ENCODE measurements at regions not wholly inside any gene's neighbourhood (a gene's known extent, or its start where the extent isn't known, plus 50 kb on each side); places are given as distances from the start of the nearest gene placed in this dataset.

DNA sequence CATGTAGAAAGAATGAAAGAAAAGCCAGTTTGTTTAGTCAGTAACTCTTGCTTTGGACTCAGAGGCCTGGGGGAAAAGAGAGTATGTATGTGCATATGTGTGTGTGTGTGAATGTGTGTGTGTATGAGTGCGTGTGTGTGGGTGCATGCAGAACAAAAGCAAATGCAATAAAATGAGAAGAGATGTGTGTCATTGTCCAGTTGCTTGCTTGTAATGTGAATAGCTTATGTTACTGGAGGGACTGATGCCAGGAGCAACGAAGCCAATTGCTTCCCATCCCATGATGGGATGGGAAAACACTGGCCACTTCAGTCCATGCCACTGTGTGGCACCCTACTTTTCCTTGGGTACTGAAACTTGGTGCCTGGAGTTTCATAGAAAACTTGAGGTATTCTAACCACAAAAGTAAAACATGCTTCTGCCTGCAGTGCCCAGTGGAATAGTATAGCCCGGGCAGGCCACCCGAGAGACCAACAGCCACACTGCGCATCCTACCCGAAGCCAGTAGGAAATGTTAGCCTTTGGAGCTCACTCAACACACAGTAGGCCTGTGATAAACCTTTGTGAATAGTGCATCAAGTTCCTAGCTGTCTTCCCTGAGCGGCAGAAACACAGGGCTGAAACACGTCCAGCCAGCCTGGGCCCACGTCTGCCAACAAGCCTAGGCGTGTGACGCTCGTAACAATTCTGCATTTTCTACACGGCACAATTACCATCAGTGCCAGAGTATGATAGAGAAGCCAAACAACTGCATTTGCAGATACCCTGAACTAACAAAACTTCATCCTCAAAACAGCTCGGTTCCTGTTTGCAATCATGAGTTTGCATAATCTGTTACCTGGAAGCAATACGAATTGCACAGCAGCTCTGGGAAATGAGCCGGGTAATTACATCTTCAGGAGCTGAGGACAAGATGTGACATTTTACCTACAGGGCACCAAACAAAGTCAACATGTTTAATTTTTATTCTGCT, 198.1 kb downstream of the SYK start:
- Histone ChIP-seq H3K36me3 (ENCODE audit: insufficient read depth, low read length) (no peaks in the 10 kb centered on the region), H3K27ac (no peak overlapping the region), H3K9ac (ENCODE audit: insufficient read length) (no peak overlapping the region), H3K4me3 (no peak overlapping the region), H3K9me3 (ENCODE audit: low read depth, low read length) (no peaks in the 10 kb centered on the region)
- TF ChIP-seq POLR2AphosphoS5 (IDR thresholded peaks at IDR 0.05; ENCODE audit: borderline replicate concordance, low read depth, low read length): no peak
- no peak for TF ChIP-seq EZH2 (IDR thresholded peaks at IDR 0.05)
- no peak for TF ChIP-seq FOXP2 (optimal IDR thresholded peaks at IDR 0.05; ENCODE audit: control extremely low read depth, extremely low read length, insufficient read depth)
- no peak for DNase-seq (ENCODE audit: low read depth, low spot score)

DNA sequence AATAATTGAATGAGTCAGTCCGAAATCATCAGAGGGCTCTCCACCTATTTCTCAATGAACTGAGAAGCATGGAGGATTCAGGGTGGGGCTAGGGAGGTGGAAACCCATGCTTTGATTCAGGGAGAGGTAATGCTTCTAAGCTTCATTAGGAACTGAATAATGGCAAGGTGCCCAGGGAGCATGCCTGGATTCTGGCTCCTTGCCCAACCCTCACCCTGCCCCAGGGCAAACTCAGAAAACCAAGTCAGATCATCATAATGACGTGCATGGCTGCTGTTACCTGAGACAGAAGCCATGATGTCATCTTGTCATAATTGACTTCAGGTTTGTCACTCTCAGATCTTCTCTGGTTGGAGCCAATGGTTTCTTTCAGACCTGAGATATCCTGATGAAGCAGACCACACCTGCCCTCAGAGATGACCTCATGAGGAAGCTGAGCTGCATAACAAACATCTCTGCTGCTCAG, 199.6 kb downstream of the SYK start:
- no peak for TF ChIP-seq EZH2 (IDR thresholded peaks at IDR 0.05)
- TF ChIP-seq POLR2AphosphoS5 (IDR thresholded peaks at IDR 0.05; ENCODE audit: borderline replicate concordance, low read depth, low read length): no peak
- TF ChIP-seq FOXP2 (optimal IDR thresholded peaks at IDR 0.05; ENCODE audit: control extremely low read depth, extremely low read length, insufficient read depth): no peak

DNA sequence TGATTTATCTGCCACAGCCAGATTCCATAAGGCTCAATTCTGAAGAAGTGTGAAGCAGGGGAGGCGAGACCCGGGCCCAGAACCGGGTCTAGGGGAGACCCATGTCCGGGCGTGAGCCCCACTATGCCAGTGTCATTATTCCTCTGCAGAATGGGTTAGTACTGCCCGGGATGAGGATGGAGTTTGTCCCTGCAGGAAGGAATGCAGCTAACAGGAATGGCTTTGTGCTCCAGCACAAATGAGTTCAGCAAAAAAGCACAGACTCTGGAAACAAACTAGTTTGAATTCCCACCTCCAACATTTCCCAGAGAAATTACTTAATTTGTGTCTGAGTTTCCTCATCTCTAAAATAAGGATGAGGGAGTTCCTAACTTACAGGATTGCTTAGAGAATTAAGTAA, 202.9 kb downstream of the SYK start:
- Histone ChIP-seq H3K27ac (no peak overlapping the region), H3K9me3 (ENCODE audit: low read depth, low read length) (no peaks in the 10 kb centered on the region), H3K36me3 (ENCODE audit: insufficient read depth, low read length) (no peaks in the 10 kb centered on the region), H3K9ac (ENCODE audit: insufficient read length) (no peak overlapping the region), H3K4me3 (no peak overlapping the region)
- TF ChIP-seq FOXP2 (optimal IDR thresholded peaks at IDR 0.05; ENCODE audit: control extremely low read depth, extremely low read length, insufficient read depth) (no peak), POLR2AphosphoS5 (IDR thresholded peaks at IDR 0.05; ENCODE audit: borderline replicate concordance, low read depth, low read length) (no peak), EZH2 (IDR thresholded peaks at IDR 0.05) (no peak)
- DNase-seq (ENCODE audit: low read depth, low spot score): no peak

More for the DNA sequence above, 199.6 kb downstream of the SYK start:
- DNase-seq (ENCODE audit: low read depth, low spot score): no peak
- H3K9ac ChIP-seq (ENCODE audit: insufficient read length): no peak overlapping the region
- no peak overlapping the region for H3K4me3 ChIP-seq
- H3K27ac ChIP-seq: no peak overlapping the region
- H3K9me3 ChIP-seq (ENCODE audit: low read depth, low read length): no peaks in the 10 kb centered on the region
- no peaks in the 10 kb centered on the region for H3K36me3 ChIP-seq (ENCODE audit: insufficient read depth, low read length)

- Histone ChIP-seq H3K9ac (ENCODE audit: insufficient read length) (no peak overlapping the region), H3K27ac (no peak overlapping the region), H3K4me3 (no peak overlapping the region), H3K9me3 (ENCODE audit: low read depth, low read length) (no peaks in the 10 kb centered on the region), H3K36me3 (ENCODE audit: insufficient read depth, low read length) (no peaks in the 10 kb centered on the region)
- DNase-seq (ENCODE audit: low read depth, low spot score): no peak
- no peak for TF ChIP-seq FOXP2 (optimal IDR thresholded peaks at IDR 0.05; ENCODE audit: control extremely low read depth, extremely low read length, insufficient read depth)
- no peak for TF ChIP-seq POLR2AphosphoS5 (IDR thresholded peaks at IDR 0.05; ENCODE audit: borderline replicate concordance, low read depth, low read length)
- TF ChIP-seq EZH2 (IDR thresholded peaks at IDR 0.05): no peak
Observed at GRCh38 chr9:91004992-91005391, 203.4 kb downstream of the SYK start.

DNA sequence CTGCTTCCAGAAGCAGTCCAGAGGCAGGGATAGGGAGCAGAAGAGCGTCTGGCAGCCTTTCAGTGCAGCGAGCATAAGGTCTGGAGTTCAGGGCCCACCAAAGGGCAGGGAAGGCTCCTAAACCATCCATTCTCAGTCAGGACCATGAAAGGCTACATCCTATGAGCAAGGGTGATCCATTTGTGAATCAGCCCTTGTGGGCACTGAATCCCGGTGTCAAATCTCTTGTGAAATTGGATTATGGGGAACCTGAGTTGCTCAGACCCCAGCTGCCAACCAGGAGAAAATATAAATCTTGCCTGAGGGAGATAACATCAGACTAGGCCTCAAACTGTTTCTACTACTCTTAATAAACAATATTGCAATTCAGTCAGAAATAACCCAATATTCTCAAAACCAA, 204.4 kb downstream of the SYK start:
- H3K4me3 ChIP-seq: no peak overlapping the region
- DNase-seq (ENCODE audit: low read depth, low spot score): no peak
- TF ChIP-seq FOXP2 (optimal IDR thresholded peaks at IDR 0.05; ENCODE audit: control extremely low read depth, extremely low read length, insufficient read depth): no peak
- no peak for TF ChIP-seq EZH2 (IDR thresholded peaks at IDR 0.05)
- H3K36me3 ChIP-seq (ENCODE audit: insufficient read depth, low read length): no peaks in the 10 kb centered on the region
- no peak overlapping the region for H3K9ac ChIP-seq (ENCODE audit: insufficient read length)
- H3K27ac ChIP-seq: no peak overlapping the region
- no peaks in the 10 kb centered on the region for H3K9me3 ChIP-seq (ENCODE audit: low read depth, low read length)

GRCh38 chr9:91008568-91008967, 206.9 kb downstream of the SYK start:
- Histone ChIP-seq H3K27ac (no peak overlapping the region), H3K9ac (ENCODE audit: insufficient read length) (no peak overlapping the region), H3K36me3 (ENCODE audit: insufficient read depth, low read length) (no peaks in the 10 kb centered on the region), H3K9me3 (ENCODE audit: low read depth, low read length) (no peaks in the 10 kb centered on the region), H3K4me3 (no peak overlapping the region)
- TF ChIP-seq POLR2AphosphoS5 (IDR thresholded peaks at IDR 0.05; ENCODE audit: borderline replicate concordance, low read depth, low read length) (no peak), FOXP2 (optimal IDR thresholded peaks at IDR 0.05; ENCODE audit: control extremely low read depth, extremely low read length, insufficient read depth) (no peak), EZH2 (IDR thresholded peaks at IDR 0.05) (no peak)
- DNase-seq (ENCODE audit: low read depth, low spot score): no peak

DNA sequence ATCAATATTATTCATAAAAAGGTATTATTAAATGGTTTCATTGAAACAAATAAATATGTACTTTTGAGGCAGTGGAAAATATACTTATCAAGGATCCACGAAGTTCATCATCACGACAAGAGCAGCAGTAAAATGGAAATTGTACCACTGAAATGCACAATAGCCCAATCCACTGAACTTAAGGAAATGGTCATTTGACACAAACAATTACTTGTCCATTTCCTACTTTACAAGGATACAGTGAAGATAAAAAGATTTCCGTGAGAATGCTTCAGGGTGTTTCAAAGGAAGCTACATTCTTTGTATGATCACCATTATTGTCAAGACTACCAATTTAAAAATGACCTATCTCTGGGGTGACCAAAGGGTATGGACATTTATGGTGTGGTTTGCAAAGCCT, 210.3 kb downstream of the SYK start:
- Histone ChIP-seq H3K9ac (ENCODE audit: insufficient read length) (no peak overlapping the region), H3K27ac (no peak overlapping the region), H3K4me3 (no peak overlapping the region), H3K9me3 (ENCODE audit: low read depth, low read length) (no peaks in the 10 kb centered on the region), H3K36me3 (ENCODE audit: insufficient read depth, low read length) (no peaks in the 10 kb centered on the region)
- TF ChIP-seq EZH2 (IDR thresholded peaks at IDR 0.05) (no peak), FOXP2 (optimal IDR thresholded peaks at IDR 0.05; ENCODE audit: control extremely low read depth, extremely low read length, insufficient read depth) (no peak), POLR2AphosphoS5 (IDR thresholded peaks at IDR 0.05; ENCODE audit: borderline replicate concordance, low read depth, low read length) (no peak)
- no peak for DNase-seq (ENCODE audit: low read depth, low spot score)

GRCh38 chr9:91012933-91013841, 211.6 kb downstream of the SYK start:
- TF ChIP-seq EZH2 (IDR thresholded peaks at IDR 0.05): no peak
- TF ChIP-seq FOXP2 (optimal IDR thresholded peaks at IDR 0.05; ENCODE audit: control extremely low read depth, extremely low read length, insufficient read depth): no peak
- no peak for TF ChIP-seq POLR2AphosphoS5 (IDR thresholded peaks at IDR 0.05; ENCODE audit: borderline replicate concordance, low read depth, low read length)
- H3K36me3 ChIP-seq (ENCODE audit: insufficient read depth, low read length): no peaks in the 10 kb centered on the region
- no peak for DNase-seq (ENCODE audit: low read depth, low spot score)
- H3K27ac ChIP-seq: no peak overlapping the region
- H3K9me3 ChIP-seq (ENCODE audit: low read depth, low read length): no peaks in the 10 kb centered on the region
- H3K9ac ChIP-seq (ENCODE audit: insufficient read length): no peak overlapping the region
- H3K4me3 ChIP-seq: no peak overlapping the region
